Endodermal cell (in vitro differentiated cells): ENCODE measurements at regions not wholly inside any gene's neighbourhood (a gene's known extent, or its start where the extent isn't known, plus 50 kb on each side); places are given as distances from the start of the nearest gene placed in this dataset.

Experiments used
- DNase-seq: peaks from one replicate; pipeline ENCODE4 v3.0.0-alpha.2; 2017
- H3K27ac ChIP-seq: 2 replicates; pipeline ENCODE4 v1.5.1; 2013; ENCODE audit warnings: mild to moderate bottlenecking, low read depth, low read length, moderate library complexity
- H3K27me3 ChIP-seq: 2 replicates; pipeline ENCODE4 v1.6.1; 2013; ENCODE audit warnings: mild to moderate bottlenecking, low read length, moderate library complexity; ENCODE audit not compliant: insufficient read depth, control insufficient read depth, poor library complexity, severe bottlenecking
- H3K36me3 ChIP-seq: 2 replicates; pipeline ENCODE4 v1.7.0; 2013; ENCODE audit warnings: mild to moderate bottlenecking, low read length, moderate library complexity; ENCODE audit not compliant: control insufficient read depth, insufficient read depth
- H3K4me1 ChIP-seq: one replicate; pipeline ENCODE4 v1.7.0; 2013; ENCODE audit warnings: low read length; ENCODE audit not compliant: control insufficient read depth, insufficient read depth
- H3K4me3 ChIP-seq: 2 replicates; pipeline ENCODE4 v1.5.1; 2013; ENCODE audit warnings: mild to moderate bottlenecking, low read length, moderate library complexity
- H3K9ac ChIP-seq: 2 replicates; pipeline ENCODE4 v1.6.1; 2013; ENCODE audit warnings: mild to moderate bottlenecking, low read length, moderate library complexity; ENCODE audit not compliant: poor library complexity, severe bottlenecking; ENCODE audit errors: extremely low read depth
- H3K9me3 ChIP-seq: 2 replicates; pipeline ENCODE4 v1.6.1; 2013; ENCODE audit warnings: mild to moderate bottlenecking, low read length, moderate library complexity; ENCODE audit not compliant: control insufficient read depth
- H3K27ac Mint-ChIP-seq: 2 replicates; pipeline ENCODE4 v1.8.0; 2020; ENCODE audit warnings: mixed read lengths
- H3K27me3 Mint-ChIP-seq: 2 replicates; pipeline ENCODE4 v1.8.0; 2021; ENCODE audit warnings: mild to moderate bottlenecking, mixed read lengths; ENCODE audit not compliant: insufficient read depth
- H3K36me3 Mint-ChIP-seq: 2 replicates; pipeline ENCODE4 v1.8.0; 2020; ENCODE audit warnings: low read depth, mixed read lengths
- H3K4me1 Mint-ChIP-seq: 2 replicates; pipeline ENCODE4 v1.8.0; 2020; ENCODE audit warnings: mixed read lengths
- H3K4me3 Mint-ChIP-seq: 2 replicates; pipeline ENCODE4 v1.8.0; 2020; ENCODE audit warnings: mild to moderate bottlenecking, moderate library complexity, mixed read lengths
- H3K9me3 Mint-ChIP-seq: 2 replicates; pipeline ENCODE4 v1.8.0; 2020; ENCODE audit warnings: mild to moderate bottlenecking, mixed read lengths
- WGBS, 2 experiments: methylation state at CpG; one replicate each; pipeline versions ENCODE4 v1.1.5 to v1.1.7; 2013; ENCODE audit warnings: missing lambda C conversion rate in 2 of 2, mixed read lengths in 1 of 2; ENCODE audit not compliant: insufficient coverage in 1 of 2, insufficient read length in 1 of 2; 5-methylcytosine and 5-hydroxymethylcytosine counted together
- TF ChIP-seq, protein P1 (sequence below): fragments of 200-600 bp; sonication (generic); conservative IDR thresholded peaks from 2 replicates; pipeline ENCODE4 v1.5.0; 2021; ENCODE audit warnings: antibody characterized with exemption, mild to moderate bottlenecking

- peaks cover 24% of the 10 kb centered on the region for H3K4me1 Mint-ChIP-seq
- Histone ChIP-seq H3K27me3 (no peaks in the 10 kb centered on the region), H3K27ac (peak overlapping the region; percentile 83), H3K9ac (no peak overlapping the region), H3K36me3 (no peaks in the 10 kb centered on the region), H3K9me3 (no peaks in the 10 kb centered on the region), H3K4me3 (no peak overlapping the region), H3K4me1 (no peaks in the 10 kb centered on the region)
- H3K27me3 Mint-ChIP-seq = peaks cover 3% of the 10 kb centered on the region
- no peak overlapping the region for H3K27ac Mint-ChIP-seq
- H3K9me3 Mint-ChIP-seq = no peaks in the 10 kb centered on the region
- peak; percentile 55 for DNase-seq
- 60 to 78% methylated on average over 9 to 15 of the region's 15 CpGs for WGBS, 2 experiments
- TF ChIP-seq, protein P1, sequence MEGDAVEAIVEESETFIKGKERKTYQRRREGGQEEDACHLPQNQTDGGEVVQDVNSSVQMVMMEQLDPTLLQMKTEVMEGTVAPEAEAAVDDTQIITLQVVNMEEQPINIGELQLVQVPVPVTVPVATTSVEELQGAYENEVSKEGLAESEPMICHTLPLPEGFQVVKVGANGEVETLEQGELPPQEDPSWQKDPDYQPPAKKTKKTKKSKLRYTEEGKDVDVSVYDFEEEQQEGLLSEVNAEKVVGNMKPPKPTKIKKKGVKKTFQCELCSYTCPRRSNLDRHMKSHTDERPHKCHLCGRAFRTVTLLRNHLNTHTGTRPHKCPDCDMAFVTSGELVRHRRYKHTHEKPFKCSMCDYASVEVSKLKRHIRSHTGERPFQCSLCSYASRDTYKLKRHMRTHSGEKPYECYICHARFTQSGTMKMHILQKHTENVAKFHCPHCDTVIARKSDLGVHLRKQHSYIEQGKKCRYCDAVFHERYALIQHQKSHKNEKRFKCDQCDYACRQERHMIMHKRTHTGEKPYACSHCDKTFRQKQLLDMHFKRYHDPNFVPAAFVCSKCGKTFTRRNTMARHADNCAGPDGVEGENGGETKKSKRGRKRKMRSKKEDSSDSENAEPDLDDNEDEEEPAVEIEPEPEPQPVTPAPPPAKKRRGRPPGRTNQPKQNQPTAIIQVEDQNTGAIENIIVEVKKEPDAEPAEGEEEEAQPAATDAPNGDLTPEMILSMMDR = no peak
- no peak overlapping the region for H3K4me3 Mint-ChIP-seq
- no peaks in the 10 kb centered on the region for H3K36me3 Mint-ChIP-seq
These were observed 233.8 kb downstream of the RHOU start for GRCh38 chr1:228968891-228969606.

- Histone ChIP-seq H3K27ac (no peak overlapping the region), H3K9me3 (no peaks in the 10 kb centered on the region), H3K27me3 (no peaks in the 10 kb centered on the region), H3K4me3 (no peak overlapping the region), H3K9ac (no peak overlapping the region), H3K36me3 (no peaks in the 10 kb centered on the region), H3K4me1 (no peaks in the 10 kb centered on the region)
- Mint-ChIP-seq H3K27me3 (peaks cover 3% of the 10 kb centered on the region), H3K9me3 (no peaks in the 10 kb centered on the region), H3K36me3 (no peaks in the 10 kb centered on the region), H3K4me3 (no peak overlapping the region), H3K27ac (no peak overlapping the region), H3K4me1 (peaks cover 16% of the 10 kb centered on the region)
- DNase-seq = peak; percentile 44
- 84 to 87% methylated on average over 7 to 11 of the region's 11 CpGs for WGBS, 2 experiments
- TF ChIP-seq, protein P1 = no peak
These were observed 234.9 kb downstream of the RHOU start for GRCh38 chr1:228969953-228970800.

GRCh38 chr1:228972576-228972975, 237.3 kb downstream of the RHOU start:
- Histone ChIP-seq H3K4me3 (no peak overlapping the region), H3K9me3 (no peaks in the 10 kb centered on the region), H3K36me3 (no peaks in the 10 kb centered on the region), H3K9ac (no peak overlapping the region), H3K27me3 (no peaks in the 10 kb centered on the region), H3K4me1 (no peaks in the 10 kb centered on the region), H3K27ac (no peak overlapping the region)
- TF ChIP-seq, protein P1 = no peak
- no peaks in the 10 kb centered on the region for H3K36me3 Mint-ChIP-seq
- no peak overlapping the region for H3K4me3 Mint-ChIP-seq
- WGBS, 2 experiments = 90 to 91% methylated on average over 2 of the region's 2 CpGs
- H3K9me3 Mint-ChIP-seq = no peaks in the 10 kb centered on the region
- no peak overlapping the region for H3K27ac Mint-ChIP-seq
- peaks cover 3% of the 10 kb centered on the region for H3K27me3 Mint-ChIP-seq
- H3K4me1 Mint-ChIP-seq = peaks cover 15% of the 10 kb centered on the region
- DNase-seq = no peak
